MCF 10A (cell line): ENCODE measurements at regions not wholly inside any gene's neighbourhood (a gene's known extent, or its start where the extent isn't known, plus 50 kb on each side); places are given as distances from the start of the nearest gene placed in this dataset.

Experiments used
- BruUV-seq: library from RNA; stranded (reverse); fragments of 400-500 nt; replicated peaks from 2 replicates; lab custom pipeline; 2021; lab: Mats Ljungman, UMichigan
- CTCF ChIA-PET: fragments of 300-600 bp; sonication (Branson Sonifier 250); formaldehyde crosslinking; extraction: SDS; loops from one replicate; lab custom pipeline; 2021; ENCODE audit warnings: antibody characterized with exemption, inconsistent platforms; lab: Yijun Ruan, JAX
- POLR2A ChIA-PET: fragments of 300-600, 350-650 bp; sonication (Branson Sonifier 250); formaldehyde crosslinking; extraction: SDS; loops from one replicate; lab custom pipeline; 2020; ENCODE audit warnings: antibody characterized with exemption, inconsistent platforms; lab: Yijun Ruan, JAX
- DNase-seq: peaks from one replicate; pipeline ENCODE4 v3.0.0-alpha.2; 2018; ENCODE audit not compliant: unreplicated experiment
- H3K27ac Mint-ChIP-seq: one replicate; pipeline ENCODE4 v1.8.0; 2022; ENCODE audit warnings: mild to moderate bottlenecking, low read depth, mixed read lengths; ENCODE audit not compliant: unreplicated experiment
- H3K27me3 Mint-ChIP-seq: one replicate; pipeline ENCODE4 v1.8.0; 2022; ENCODE audit warnings: mixed read lengths; ENCODE audit not compliant: insufficient read depth, unreplicated experiment
- H3K36me3 Mint-ChIP-seq: one replicate; pipeline ENCODE4 v1.8.0; 2022; ENCODE audit warnings: mild to moderate bottlenecking, moderate library complexity, mixed read lengths; ENCODE audit not compliant: insufficient read depth, unreplicated experiment
- H3K4me1 Mint-ChIP-seq: one replicate; pipeline ENCODE4 v1.8.0; 2022; ENCODE audit warnings: mixed read lengths; ENCODE audit not compliant: insufficient read depth, unreplicated experiment
- H3K4me3 Mint-ChIP-seq: one replicate; pipeline ENCODE4 v1.8.0; 2022; ENCODE audit warnings: mild to moderate bottlenecking, moderate library complexity, mixed read lengths; ENCODE audit not compliant: unreplicated experiment
- H3K9me3 Mint-ChIP-seq: one replicate; pipeline ENCODE4 v1.8.0; 2022; ENCODE audit warnings: mixed read lengths; ENCODE audit not compliant: unreplicated experiment
- CTCF ChIP-seq: fragments of 200-600 bp; IDR thresholded peaks from one replicate; pipeline ENCODE4 v1.8.0; 2022; ENCODE audit warnings: antibody characterized with exemption, mild to moderate bottlenecking; ENCODE audit not compliant: unreplicated experiment
- intact Hi-C: fragments of 100-400 bp; cut with micrococcal nuclease; formaldehyde crosslinking; loops from 2 replicates; pipeline ENCODE4 v1.14.1; 2022

- Mint-ChIP-seq H3K36me3 (no peaks in the 10 kb centered on the region), H3K9me3 (peaks cover 9% of the 10 kb centered on the region), H3K4me1 (peaks cover 24% of the 10 kb centered on the region), H3K4me3 (no peak overlapping the region), H3K27me3 (no peaks in the 10 kb centered on the region), H3K27ac (peak overlapping the region; percentile 7)
- TF ChIP-seq CTCF = no peak
- BruUV-seq = no TSS peak
- DNase-seq = no peak
- intact Hi-C loops = no loop called here
- ChIA-PET POLR2A (interaction anchor here (0.7 to 7.1 kb wide), 3 partner anchors 12 to 89 kb away, joined by 4 to 75 read pairs (median 4); no protein-coding TSS in a partner anchor), CTCF (interaction anchor here (1.4 kb wide), 1 partner anchor 418 kb away, joined by 4 read pairs; no protein-coding TSS in a partner anchor)
These were observed 99.2 kb downstream of the ARRDC3 start for GRCh38 chr5:91283899-91284298.

GRCh38 chr5:91283326-91283725 lies 99.8 kb downstream of the ARRDC3 start:
- no peaks in the 10 kb centered on the region for H3K27me3 Mint-ChIP-seq
- H3K36me3 Mint-ChIP-seq = no peaks in the 10 kb centered on the region
- no TSS peak for BruUV-seq
- peaks cover 23% of the 10 kb centered on the region for H3K4me1 Mint-ChIP-seq
- no peak for TF ChIP-seq CTCF
- H3K27ac Mint-ChIP-seq = no peak overlapping the region
- ChIA-PET POLR2A (interaction anchor here (3.4 to 7.1 kb wide), 4 partner anchors 13 to 101 kb away, joined by 46 to 105 read pairs (median 62); partner anchors contain the start of gene ARRDC3), CTCF (interaction anchor here (0.6 to 1.4 kb wide), 5 partner anchors 11 to 418 kb away, joined by 3 to 4 read pairs (median 3); no protein-coding TSS in a partner anchor)
- DNase-seq = no peak
- H3K4me3 Mint-ChIP-seq = no peak overlapping the region
- H3K9me3 Mint-ChIP-seq = peaks cover 9% of the 10 kb centered on the region
- intact Hi-C loops = no loop called here

GRCh38 chr5:91282210-91282609 lies 100.9 kb downstream of the ARRDC3 start:
- H3K36me3 Mint-ChIP-seq = no peaks in the 10 kb centered on the region
- POLR2A ChIA-PET = interaction anchor here (3.4 to 7.1 kb wide), 5 partner anchors 14 to 102 kb away, joined by 24 to 105 read pairs (median 49); partner anchors contain the start of gene ARRDC3
- CTCF ChIA-PET = interaction anchor here (0.8 to 1.3 kb wide), 4 partner anchors 10 to 23 kb away, joined by 3 to 5 read pairs (median 3); no protein-coding TSS in a partner anchor
- intact Hi-C loops = no loop called here
- no peak overlapping the region for H3K27ac Mint-ChIP-seq
- H3K4me1 Mint-ChIP-seq = peaks cover 19% of the 10 kb centered on the region
- no peak for TF ChIP-seq CTCF
- no TSS peak for BruUV-seq
- H3K4me3 Mint-ChIP-seq = no peak overlapping the region
- no peaks in the 10 kb centered on the region for H3K27me3 Mint-ChIP-seq
- DNase-seq = no peak
- peaks cover 9% of the 10 kb centered on the region for H3K9me3 Mint-ChIP-seq

GRCh38 chr5:91281401-91281800 lies 101.7 kb downstream of the ARRDC3 start:
- DNase-seq = peak; percentile 59
- Mint-ChIP-seq H3K27me3 (no peaks in the 10 kb centered on the region), H3K4me1 (peaks cover 19% of the 10 kb centered on the region), H3K4me3 (peak overlapping the region; percentile 86), H3K9me3 (peaks cover 9% of the 10 kb centered on the region), H3K27ac (peak overlapping the region; percentile 98), H3K36me3 (no peaks in the 10 kb centered on the region)
- TF ChIP-seq CTCF = no peak
- CTCF ChIA-PET = interaction anchor here (0.8 to 1.9 kb wide), 8 partner anchors 10 to 416 kb away, joined by 3 to 7 read pairs (median 4); no protein-coding TSS in a partner anchor
- POLR2A ChIA-PET = interaction anchor here (0.9 to 7.1 kb wide), 26 partner anchors 14 to 409 kb away, joined by 3 to 105 read pairs (median 7); partner anchors contain the start of gene ARRDC3
- intact Hi-C loops = no loop called here
- BruUV-seq = no TSS peak
